Peyer's patch (tissue), 4 donors: ENCODE measurements at regions not wholly inside any gene's neighbourhood (a gene's known extent, or its start where the extent isn't known, plus 50 kb on each side); places are given as distances from the start of the nearest gene placed in this dataset.
"Not testable (repeated sequence)": the region's sequence is repeated elsewhere in the genome, so short reads cannot be mapped to it uniquely, and the experiment has no call there.

Experiments used
- DNase-seq, 3 donors: peaks; one replicate each; pipeline ENCODE4 v3.0.0-alpha.2; 2017 to 2019
- H3K27ac ChIP-seq, 4 donors: fragments of 200-600 bp; sonication (generic); one replicate each; pipeline ENCODE4 v1.5.1; 2016 to 2019
- H3K27me3 ChIP-seq, 2 donors: fragments of 200-600 bp; sonication (generic); one replicate each; pipeline ENCODE4 v1.5.1; 2019
- H3K36me3 ChIP-seq, 3 donors: fragments of 200-600 bp; sonication (generic); one replicate each; pipeline ENCODE4 v1.5.1; 2016 to 2019
- H3K4me1 ChIP-seq, 4 donors: fragments of 200-600 bp; sonication (generic); one replicate each; pipeline ENCODE4 v1.5.1; 2016 to 2019
- H3K4me3 ChIP-seq, 4 donors: fragments of 200-600 bp; sonication (generic); 1 replicate in 3 of 4; 2 replicates in 1 of 4; pipeline ENCODE4 v1.5.1; 2016 to 2019; ENCODE audit warnings: mild to moderate bottlenecking in 1 of 4
- H3K9me3 ChIP-seq, 4 donors: fragments of 200-600 bp; sonication (generic); one replicate each; pipeline ENCODE4 v1.5.1; 2016 to 2019; ENCODE audit warnings: mild to moderate bottlenecking in 1 of 4
- POLR2A ChIP-seq, 2 donors: fragments of 450-650 bp; IDR thresholded peaks; one replicate each; pipeline ENCODE4 v1.5.1; 2017; ENCODE audit warnings: antibody characterized with exemption in 2 of 2, mild to moderate bottlenecking in 2 of 2, moderate library complexity in 2 of 2
- TF ChIP-seq, protein P1 (sequence below), 6 experiments: fragments of 450-650 bp in 4 of 6; fragments of 200-600 bp in 2 of 6; sonication (generic) in 1 of 6; IDR thresholded peaks; one replicate each; pipeline ENCODE4 v1.5.1; 2017 to 2019; ENCODE audit warnings: antibody characterized with exemption in 6 of 6, mild to moderate bottlenecking in 3 of 6, moderate library complexity in 1 of 6

DNA sequence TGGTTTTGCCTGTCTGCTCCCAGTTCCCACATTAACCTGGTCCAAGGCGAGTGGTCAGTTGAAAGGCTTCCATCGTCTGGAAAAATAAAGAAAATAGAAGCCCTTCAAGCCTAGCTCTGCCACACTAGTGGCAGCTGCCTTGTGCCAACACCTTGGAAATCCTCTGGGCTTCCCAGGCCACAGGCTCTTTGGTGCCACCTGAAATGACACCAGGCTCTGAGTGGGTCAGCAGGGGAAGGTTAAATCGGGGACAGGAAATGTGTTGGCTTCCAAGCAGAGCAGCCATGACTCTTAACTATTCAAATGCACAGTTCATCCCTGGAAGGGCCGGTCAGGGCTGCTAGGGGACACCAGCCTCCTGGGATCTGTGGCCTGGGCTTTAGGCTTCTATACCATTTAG, 558.7 kb downstream of the MATN1 start:
- no peak overlapping the region for H3K4me3 ChIP-seq
- no peaks in the 10 kb centered on the region for H3K9me3 ChIP-seq
- H3K4me1 ChIP-seq = no peaks in the 10 kb centered on the region
- no peak overlapping the region for H3K27ac ChIP-seq
- no peaks in the 10 kb centered on the region for H3K36me3 ChIP-seq
- H3K27me3 ChIP-seq = no peaks in the 10 kb centered on the region
- DNase-seq = no peak
- TF ChIP-seq POLR2A (IDR thresholded peaks at IDR 0.05) = no peak
- TF ChIP-seq, protein P1, sequence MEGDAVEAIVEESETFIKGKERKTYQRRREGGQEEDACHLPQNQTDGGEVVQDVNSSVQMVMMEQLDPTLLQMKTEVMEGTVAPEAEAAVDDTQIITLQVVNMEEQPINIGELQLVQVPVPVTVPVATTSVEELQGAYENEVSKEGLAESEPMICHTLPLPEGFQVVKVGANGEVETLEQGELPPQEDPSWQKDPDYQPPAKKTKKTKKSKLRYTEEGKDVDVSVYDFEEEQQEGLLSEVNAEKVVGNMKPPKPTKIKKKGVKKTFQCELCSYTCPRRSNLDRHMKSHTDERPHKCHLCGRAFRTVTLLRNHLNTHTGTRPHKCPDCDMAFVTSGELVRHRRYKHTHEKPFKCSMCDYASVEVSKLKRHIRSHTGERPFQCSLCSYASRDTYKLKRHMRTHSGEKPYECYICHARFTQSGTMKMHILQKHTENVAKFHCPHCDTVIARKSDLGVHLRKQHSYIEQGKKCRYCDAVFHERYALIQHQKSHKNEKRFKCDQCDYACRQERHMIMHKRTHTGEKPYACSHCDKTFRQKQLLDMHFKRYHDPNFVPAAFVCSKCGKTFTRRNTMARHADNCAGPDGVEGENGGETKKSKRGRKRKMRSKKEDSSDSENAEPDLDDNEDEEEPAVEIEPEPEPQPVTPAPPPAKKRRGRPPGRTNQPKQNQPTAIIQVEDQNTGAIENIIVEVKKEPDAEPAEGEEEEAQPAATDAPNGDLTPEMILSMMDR (IDR thresholded peaks at IDR 0.05) = no peak

DNA sequence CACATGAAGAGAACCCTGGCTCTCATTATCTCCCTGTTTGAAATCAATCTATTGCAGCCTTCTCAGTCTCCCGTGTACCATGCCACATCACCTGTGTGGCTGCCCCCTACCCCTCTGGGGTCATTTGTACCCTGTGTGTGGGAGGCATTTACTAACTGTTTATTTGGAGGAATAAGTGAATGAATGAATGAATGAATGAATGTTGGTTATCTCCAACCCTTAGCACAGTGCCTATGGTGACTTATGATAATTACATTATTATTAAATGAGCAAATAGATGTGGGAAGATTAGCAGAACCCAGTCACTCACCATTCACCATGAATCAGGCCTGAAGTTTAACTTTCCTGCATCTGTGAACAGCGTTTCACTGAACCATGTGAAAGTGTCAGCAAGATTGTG, 560.8 kb downstream of the MATN1 start:
- Histone ChIP-seq H3K27ac (no peak overlapping the region), H3K9me3 (no peaks in the 10 kb centered on the region), H3K36me3 (no peaks in the 10 kb centered on the region), H3K4me1 (no peaks in the 10 kb centered on the region), H3K4me3 (no peak overlapping the region), H3K27me3 (no peaks in the 10 kb centered on the region)
- no peak for TF ChIP-seq POLR2A (IDR thresholded peaks at IDR 0.05)
- TF ChIP-seq, protein P1 (IDR thresholded peaks at IDR 0.05) = no peak
- DNase-seq = no peak

DNA sequence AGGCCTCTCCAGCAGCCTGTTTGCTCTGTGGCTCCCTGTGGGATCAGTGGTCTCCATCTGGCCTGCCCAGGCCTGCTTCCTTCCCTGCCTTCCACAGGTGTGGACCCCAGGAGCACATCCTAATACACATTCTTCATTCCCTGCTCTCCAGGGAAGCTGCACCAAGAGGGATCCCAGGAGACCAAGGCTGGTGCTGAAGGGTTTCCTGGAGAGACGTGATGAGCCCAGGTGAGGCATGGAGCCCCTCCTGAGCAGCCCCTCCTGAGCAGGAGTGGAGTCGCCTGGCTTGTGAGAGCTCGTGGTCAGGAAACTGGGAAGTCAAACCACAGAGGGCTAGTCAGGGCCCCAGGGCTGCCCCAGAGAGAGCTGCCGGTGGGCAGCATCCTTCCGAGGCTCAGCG, 561.4 kb downstream of the MATN1 start:
- no peaks in the 10 kb centered on the region for H3K9me3 ChIP-seq
- no peaks in the 10 kb centered on the region for H3K36me3 ChIP-seq
- no peak for DNase-seq
- no peak for TF ChIP-seq POLR2A (IDR thresholded peaks at IDR 0.05)
- TF ChIP-seq, protein P1 (IDR thresholded peaks at IDR 0.05) = no peak
- H3K4me3 ChIP-seq = no peak overlapping the region
- no peak overlapping the region for H3K27ac ChIP-seq
- no peaks in the 10 kb centered on the region for H3K27me3 ChIP-seq
- no peaks in the 10 kb centered on the region for H3K4me1 ChIP-seq

DNA sequence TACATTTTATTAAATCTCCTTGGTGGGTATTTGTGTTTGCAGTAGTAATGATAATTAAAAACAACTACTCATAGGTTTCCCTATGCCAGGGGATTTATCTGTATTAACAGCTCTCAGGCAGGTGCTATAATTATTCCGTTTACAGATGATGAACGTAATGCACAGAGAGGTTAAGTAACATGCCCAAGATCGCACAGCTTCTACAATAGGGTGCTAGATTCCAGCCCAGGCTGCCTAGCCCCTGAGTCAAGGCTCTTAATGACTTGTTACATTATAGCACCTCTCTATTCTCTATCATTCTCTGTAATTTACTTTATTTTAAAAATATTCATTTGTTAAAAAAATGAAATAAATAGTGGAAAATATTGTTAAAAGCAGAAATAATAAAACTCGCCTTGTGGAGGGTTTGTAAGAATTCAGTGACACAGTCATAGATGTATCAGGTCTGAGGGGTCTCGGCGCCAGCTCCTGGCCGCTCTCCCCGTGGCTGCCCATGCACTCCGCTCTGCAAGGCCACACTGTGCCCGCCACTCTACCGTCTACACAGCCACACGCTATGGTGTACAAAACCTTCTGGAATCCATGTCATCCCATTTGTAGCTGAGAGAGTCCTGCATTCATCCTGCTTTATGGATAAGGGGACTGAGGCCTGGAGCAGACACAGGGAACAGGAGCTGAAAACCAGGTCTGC, 562.2 kb downstream of the MATN1 start:
- H3K27me3 ChIP-seq = no peaks in the 10 kb centered on the region
- H3K4me1 ChIP-seq = no peaks in the 10 kb centered on the region
- H3K27ac ChIP-seq = no peak overlapping the region
- H3K9me3 ChIP-seq = no peaks in the 10 kb centered on the region
- H3K36me3 ChIP-seq = no peaks in the 10 kb centered on the region
- no peak for DNase-seq
- H3K4me3 ChIP-seq = no peak overlapping the region
- TF ChIP-seq, protein P1 (IDR thresholded peaks at IDR 0.05) = no peak
- no peak for TF ChIP-seq POLR2A (IDR thresholded peaks at IDR 0.05)

DNA sequence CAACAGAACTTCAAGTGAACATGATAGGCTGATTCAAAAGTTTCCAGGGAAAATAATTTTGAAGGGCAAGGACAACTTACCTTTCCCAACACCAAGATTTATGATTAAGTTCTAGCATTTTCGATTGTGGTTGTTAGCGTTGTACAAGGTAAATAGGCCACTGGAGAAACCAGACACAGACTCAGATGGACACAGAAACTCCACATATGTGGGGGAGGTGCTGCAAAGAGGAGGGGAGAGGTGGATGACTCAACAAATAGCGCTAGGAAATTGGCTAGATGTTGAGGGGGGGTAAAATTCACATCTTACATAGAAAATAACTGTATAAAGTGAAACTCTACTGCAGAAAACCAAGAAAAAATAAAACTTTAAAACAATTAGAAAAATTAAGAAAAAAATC, 564.4 kb downstream of the MATN1 start:
- DNase-seq = no peak
- no peaks in the 10 kb centered on the region for H3K4me1 ChIP-seq
- no peaks in the 10 kb centered on the region for H3K9me3 ChIP-seq
- H3K36me3 ChIP-seq = no peaks in the 10 kb centered on the region
- H3K27ac ChIP-seq = no peak overlapping the region
- no peaks in the 10 kb centered on the region for H3K27me3 ChIP-seq
- TF ChIP-seq POLR2A (IDR thresholded peaks at IDR 0.05) = no peak
- TF ChIP-seq, protein P1 (IDR thresholded peaks at IDR 0.05) = no peak
- no peak overlapping the region for H3K4me3 ChIP-seq

DNA sequence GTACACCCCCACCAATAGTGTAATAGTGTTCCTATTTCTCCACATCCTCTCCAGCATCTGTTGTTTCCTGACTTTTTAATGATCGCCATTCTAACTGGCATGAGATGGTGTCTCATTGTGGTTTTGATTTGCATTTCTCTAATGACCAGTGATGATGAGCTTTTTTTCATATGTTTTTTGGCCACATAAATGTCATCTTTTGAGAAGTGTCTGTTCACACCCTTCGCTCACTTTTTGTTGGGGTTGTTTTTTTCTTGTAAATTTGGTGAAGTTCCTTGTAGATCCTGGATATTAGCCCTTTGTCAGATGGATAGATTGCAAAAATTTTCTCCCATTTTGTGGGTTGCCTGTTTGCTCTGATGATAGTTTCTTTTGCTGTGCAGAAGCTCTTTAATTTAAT, 567.7 kb downstream of the MATN1 start:
- not testable (repeated sequence) for H3K4me1 ChIP-seq, H3K9me3 ChIP-seq, H3K36me3 ChIP-seq

DNA sequence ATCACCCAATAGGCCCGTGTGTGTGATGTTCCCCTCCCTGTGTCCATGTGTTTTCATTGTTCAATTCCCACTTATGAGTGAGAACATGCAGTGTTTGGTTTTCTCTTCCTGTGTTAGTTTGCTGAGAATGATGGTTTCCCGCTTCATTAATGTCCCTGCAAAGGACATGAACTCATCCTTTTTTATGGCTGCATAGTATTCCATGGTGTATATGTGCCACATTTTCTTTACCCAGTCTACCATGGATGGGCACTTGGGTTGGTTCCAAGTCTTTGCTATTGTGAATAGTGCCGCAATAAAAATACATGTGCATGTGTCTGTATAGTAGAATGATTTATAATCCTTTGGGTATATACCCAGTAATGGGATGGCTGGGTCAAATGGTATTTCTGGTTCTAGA, 568.1 kb downstream of the MATN1 start:
- H3K27me3 ChIP-seq, H3K27ac ChIP-seq, DNase-seq, H3K4me1 ChIP-seq, H3K36me3 ChIP-seq, H3K4me3 ChIP-seq, H3K9me3 ChIP-seq: not testable (repeated sequence)

More for the DNA sequence above, 567.7 kb downstream of the MATN1 start:
- not testable (repeated sequence) for DNase-seq, H3K27me3 ChIP-seq, H3K4me3 ChIP-seq, H3K27ac ChIP-seq
